ENCODE measurements at regions not wholly inside any gene's neighbourhood (a gene's known extent, or its start where the extent isn't known, plus 50 kb on each side); places are given as distances from the start of the nearest gene placed in this dataset.

- no peak for TF ChIP-seq POLR2A (IDR thresholded peaks at IDR 0.05)
- no peak for TF ChIP-seq CTCF (IDR thresholded peaks at IDR 0.05)
These were observed 91.8 kb downstream of the C21orf91 start for GRCh38 chr21:17727361-17727760.
